GM23248 (cell line): ENCODE measurements at regions not wholly inside any gene's neighbourhood (a gene's known extent, or its start where the extent isn't known, plus 50 kb on each side); places are given as distances from the start of the nearest gene placed in this dataset. TPM values are rescaled to one million over a fixed set of nuclear protein-coding genes. Genes with fewer than 3 reads are reported as not detected.

Experiments
- DNase-seq: peaks from one replicate; pipeline ENCODE4 v3.0.0-alpha.2; 2015
- H2AFZ ChIP-seq: fragments of 200-600 bp; sonication (generic); 2 replicates; pipeline ENCODE4 v1.6.1; 2016; ENCODE audit warnings: antibody characterized with exemption
- H3F3A ChIP-seq: fragments of 200-600 bp; sonication (generic); 2 replicates; pipeline ENCODE4 v1.6.1; 2016; ENCODE audit warnings: mild to moderate bottlenecking, antibody characterized with exemption, mixed run types; ENCODE audit not compliant: insufficient read depth
- H3K27ac ChIP-seq: fragments of 200-600 bp; sonication (generic); 2 replicates; pipeline ENCODE4 v1.5.1; 2016; ENCODE audit warnings: mild to moderate bottlenecking
- H3K27me3 ChIP-seq: fragments of 200-600 bp; sonication (generic); replicated peaks from 2 replicates; pipeline ENCODE4 v1.6.1; 2016; ENCODE audit warnings: mild to moderate bottlenecking; ENCODE audit not compliant: insufficient read depth
- H3K36me3 ChIP-seq: fragments of 200-600 bp; sonication (generic); 2 replicates; pipeline ENCODE4 v1.6.1; 2016; ENCODE audit warnings: low read depth, mild to moderate bottlenecking
- H3K4me1 ChIP-seq: fragments of 200-600 bp; sonication (generic); 2 replicates; pipeline ENCODE4 v1.6.1; 2016; ENCODE audit warnings: mild to moderate bottlenecking; ENCODE audit not compliant: insufficient read depth
- H3K4me2 ChIP-seq: fragments of 200-600 bp; sonication (generic); one replicate; pipeline ENCODE4 v1.6.1; 2016; ENCODE audit warnings: mild to moderate bottlenecking; ENCODE audit not compliant: unreplicated experiment
- H3K4me3 ChIP-seq: fragments of 200-600 bp; sonication (generic); 2 replicates; pipeline ENCODE4 v1.5.1; 2016; ENCODE audit warnings: mild to moderate bottlenecking
- H3K79me2 ChIP-seq: fragments of 200-600 bp; sonication (generic); 2 replicates; pipeline ENCODE4 v1.6.1; 2016; ENCODE audit warnings: mild to moderate bottlenecking; ENCODE audit not compliant: insufficient read depth
- H3K9ac ChIP-seq: fragments of 200-600 bp; sonication (generic); 2 replicates; pipeline ENCODE4 v1.6.1; 2016; ENCODE audit warnings: mild to moderate bottlenecking
- H3K9me2 ChIP-seq: fragments of 200-600 bp; sonication (generic); 2 replicates; pipeline ENCODE4 v1.6.1; 2016; ENCODE audit warnings: mixed run types, mild to moderate bottlenecking, moderate library complexity; ENCODE audit not compliant: insufficient read depth
- H3K9me3 ChIP-seq: fragments of 200-600 bp; sonication (generic); one replicate; pipeline ENCODE4 v1.6.1; 2017; ENCODE audit warnings: low read depth
- H4K20me1 ChIP-seq: fragments of 200-600 bp; sonication (generic); 2 replicates; pipeline ENCODE4 v1.6.0; 2016; ENCODE audit not compliant: insufficient read depth
- EZH2 ChIP-seq: fragments of 200-600 bp; sonication (generic); IDR thresholded peaks from 2 replicates; pipeline ENCODE4 v1.6.1; 2018; ENCODE audit warnings: antibody characterized with exemption, mild to moderate bottlenecking; ENCODE audit not compliant: insufficient read depth, poor library complexity, severe bottlenecking
- EZH2phosphoT487 ChIP-seq: fragments of 200-600 bp; sonication (generic); IDR thresholded peaks from 2 replicates; pipeline ENCODE4 v1.6.1; 2018; ENCODE audit warnings: antibody characterized with exemption, moderate library complexity, mild to moderate bottlenecking, low read depth; ENCODE audit not compliant: insufficient read depth
- WGBS, 2 experiments: methylation state at CpG; one replicate each; pipeline ENCODE4 v1.1.6; 2015 to 2017; ENCODE audit warnings: low lambda C conversion rate in 2 of 2, low coverage in 1 of 2; ENCODE audit errors: missing lambda C conversion rate in 2 of 2; 5-methylcytosine and 5-hydroxymethylcytosine counted together
- in situ Hi-C: fragments of 300-500 bp; cut with MboI; formaldehyde crosslinking; loops from 2 replicates; pipeline ENCODE4 v1.15.0; 2020
- small RNA-seq: library from RNA; depleted of rRNA; stranded (forward); fragments of <200 nt; gene quantifications from one replicate; pipeline ENCODE3, GENCODE V24; 2014; ENCODE audit warnings: low read depth, low replicate concordance

DNA sequence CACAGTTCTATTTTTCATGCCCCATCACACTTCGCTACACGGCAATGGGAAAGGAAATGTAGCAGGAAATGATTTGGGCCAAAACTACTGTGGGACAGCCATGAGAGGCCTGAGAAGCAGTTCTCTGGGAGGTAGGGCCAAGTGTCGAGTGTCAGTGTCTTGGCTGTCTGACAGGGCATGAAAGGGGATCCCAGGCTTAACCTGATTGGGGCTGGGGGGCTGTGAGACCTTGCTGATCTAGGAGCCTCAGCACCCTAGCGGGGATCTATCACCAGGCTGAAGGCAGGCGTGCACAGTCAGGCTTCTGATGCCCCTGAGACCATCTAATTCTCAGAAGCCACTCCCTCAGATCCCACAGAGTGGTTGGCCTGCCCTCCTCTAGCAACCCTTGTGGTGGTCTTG lies 58.2 kb upstream of the SLC25A13 start:
- no peak for DNase-seq
- WGBS, 2 experiments: 40 to 54% methylated on average over 5 of the region's 5 CpGs
- Histone ChIP-seq H3K4me1 (no peaks in the 10 kb centered on the region), H3K27me3 (no peaks in the 10 kb centered on the region), H3K4me2 (no peak overlapping the region), H2AFZ (no peak overlapping the region), H3K9me3 (no peaks in the 10 kb centered on the region), H3K9ac (no peak overlapping the region), H4K20me1 (no peaks in the 10 kb centered on the region), H3K9me2 (no peaks in the 10 kb centered on the region), H3K36me3 (no peaks in the 10 kb centered on the region), H3K27ac (no peak overlapping the region), H3K4me3 (no peak overlapping the region), H3F3A (no peaks in the 10 kb centered on the region), H3K79me2 (no peaks in the 10 kb centered on the region)
- in situ Hi-C loops: no loop called here
- no peak for TF ChIP-seq EZH2
- TF ChIP-seq EZH2phosphoT487: no peak

DNA sequence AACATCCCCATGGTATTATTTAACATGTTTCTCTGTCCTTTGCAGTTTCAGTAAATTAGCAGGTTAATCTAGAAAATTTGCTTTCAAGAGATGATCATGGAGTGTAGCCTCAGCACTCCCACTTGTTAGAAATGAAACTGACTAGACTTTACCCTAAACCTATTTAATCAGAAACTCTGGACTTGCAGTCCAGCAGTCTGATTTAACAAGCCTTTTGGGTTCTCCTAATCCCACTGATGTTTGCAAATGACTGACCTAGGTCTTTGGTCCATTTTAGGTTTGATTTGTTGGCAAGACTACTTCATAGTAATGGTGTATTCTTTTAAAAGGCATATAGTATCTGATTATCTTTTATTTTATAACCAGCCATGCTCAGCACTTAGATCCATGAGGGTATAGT lies 55.5 kb upstream of the SLC25A13 start:
- no peak overlapping the region for H3K4me2 ChIP-seq
- no peaks in the 10 kb centered on the region for H3K79me2 ChIP-seq
- H3K27ac ChIP-seq: no peak overlapping the region
- TF ChIP-seq EZH2: no peak
- no peaks in the 10 kb centered on the region for H3F3A ChIP-seq
- H2AFZ ChIP-seq: no peak overlapping the region
- no peaks in the 10 kb centered on the region for H3K9me3 ChIP-seq
- in situ Hi-C loops: no loop called here
- no peaks in the 10 kb centered on the region for H3K36me3 ChIP-seq
- no peaks in the 10 kb centered on the region for H3K4me1 ChIP-seq
- no peak overlapping the region for H3K4me3 ChIP-seq
- H3K9me2 ChIP-seq: no peaks in the 10 kb centered on the region
- H3K27me3 ChIP-seq: no peaks in the 10 kb centered on the region
- no peaks in the 10 kb centered on the region for H4K20me1 ChIP-seq
- H3K9ac ChIP-seq: no peak overlapping the region
- DNase-seq: no peak

Small RNA genes lying in the stretch of these regions (small RNA-seq; reads per million reads assigned to genes)
- not detected for gene RNU7-188P
